SK-N-SH treated with all-trans-retinoic acid at 6 μM for 48 hours (cell line): ENCODE measurements at regions not wholly inside any gene's neighbourhood (a gene's known extent, or its start where the extent isn't known, plus 50 kb on each side); places are given as distances from the start of the nearest gene placed in this dataset.

Experiments
- ARNTL ChIP-seq: fragments of 450-650 bp; formaldehyde crosslinking; IDR thresholded peaks from 2 replicates; pipeline ENCODE4 v1.5.0; 2020; ENCODE audit warnings: low read depth, mild to moderate bottlenecking, moderate library complexity, borderline replicate concordance
- TCF4 ChIP-seq: fragments of 250-450 bp; sonication (Bioruptor Pico); IDR thresholded peaks from 2 replicates; pipeline ENCODE4 v1.8.0; 2021; ENCODE audit warnings: mild to moderate bottlenecking, moderate library complexity, borderline replicate concordance
- TOX ChIP-seq: fragments of 250-450 bp; sonication (Bioruptor Pico); IDR thresholded peaks from 2 replicates; pipeline ENCODE4 v1.8.0; 2021; ENCODE audit warnings: mild to moderate bottlenecking, moderate library complexity, borderline replicate concordance
- ZC3H10 ChIP-seq: fragments of 250-450 bp; sonication (Bioruptor Pico); IDR thresholded peaks from 2 replicates; pipeline ENCODE4 v1.5.1; 2021; ENCODE audit warnings: mild to moderate bottlenecking, moderate library complexity
- ZFP30 ChIP-seq: fragments of 450-650 bp; formaldehyde crosslinking; IDR thresholded peaks from 2 replicates; pipeline ENCODE4 v1.5.0; 2022; ENCODE audit warnings: mild to moderate bottlenecking, moderate library complexity
- ZNF565 ChIP-seq: fragments of 450-650 bp; formaldehyde crosslinking; conservative IDR thresholded peaks from 2 replicates; pipeline ENCODE4 v1.5.0; 2020; ENCODE audit warnings: low read depth, mild to moderate bottlenecking, moderate library complexity
- TF ChIP-seq, protein P1 (sequence below): fragments of 250-450 bp; sonication (Bioruptor Pico); IDR thresholded peaks from 2 replicates; pipeline ENCODE4 v1.8.0; 2020; ENCODE audit warnings: mild to moderate bottlenecking, moderate library complexity, borderline replicate concordance

GRCh38 chr13:77476456-77476855 is 59.0 kb upstream of the SCEL start:
- TF ChIP-seq ZC3H10 (no peak), ARNTL (CRISPR knock-in tag) (no peak), TCF4 (CRISPR knock-in tag) (no peak), ZFP30 (CRISPR knock-in tag) (no peak), TOX (CRISPR knock-in tag) (no peak), ZNF565 (CRISPR knock-in tag) (no peak)
- TF ChIP-seq, protein P1, sequence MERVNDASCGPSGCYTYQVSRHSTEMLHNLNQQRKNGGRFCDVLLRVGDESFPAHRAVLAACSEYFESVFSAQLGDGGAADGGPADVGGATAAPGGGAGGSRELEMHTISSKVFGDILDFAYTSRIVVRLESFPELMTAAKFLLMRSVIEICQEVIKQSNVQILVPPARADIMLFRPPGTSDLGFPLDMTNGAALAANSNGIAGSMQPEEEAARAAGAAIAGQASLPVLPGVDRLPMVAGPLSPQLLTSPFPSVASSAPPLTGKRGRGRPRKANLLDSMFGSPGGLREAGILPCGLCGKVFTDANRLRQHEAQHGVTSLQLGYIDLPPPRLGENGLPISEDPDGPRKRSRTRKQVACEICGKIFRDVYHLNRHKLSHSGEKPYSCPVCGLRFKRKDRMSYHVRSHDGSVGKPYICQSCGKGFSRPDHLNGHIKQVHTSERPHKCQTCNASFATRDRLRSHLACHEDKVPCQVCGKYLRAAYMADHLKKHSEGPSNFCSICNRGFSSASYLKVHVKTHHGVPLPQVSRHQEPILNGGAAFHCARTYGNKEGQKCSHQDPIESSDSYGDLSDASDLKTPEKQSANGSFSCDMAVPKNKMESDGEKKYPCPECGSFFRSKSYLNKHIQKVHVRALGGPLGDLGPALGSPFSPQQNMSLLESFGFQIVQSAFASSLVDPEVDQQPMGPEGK (CRISPR knock-in tag), result no peak
